HG03064 (cell line): ENCODE measurements at regions not wholly inside any gene's neighbourhood (a gene's known extent, or its start where the extent isn't known, plus 50 kb on each side); places are given as distances from the start of the nearest gene placed in this dataset.

Experiments
- ATAC-seq: cut with Tn5 transposase; IDR thresholded peaks from one replicate; pipeline ENCODE4 v1.9.1; 2021; ENCODE audit warnings: low read depth; ENCODE audit not compliant: unreplicated experiment

DNA sequence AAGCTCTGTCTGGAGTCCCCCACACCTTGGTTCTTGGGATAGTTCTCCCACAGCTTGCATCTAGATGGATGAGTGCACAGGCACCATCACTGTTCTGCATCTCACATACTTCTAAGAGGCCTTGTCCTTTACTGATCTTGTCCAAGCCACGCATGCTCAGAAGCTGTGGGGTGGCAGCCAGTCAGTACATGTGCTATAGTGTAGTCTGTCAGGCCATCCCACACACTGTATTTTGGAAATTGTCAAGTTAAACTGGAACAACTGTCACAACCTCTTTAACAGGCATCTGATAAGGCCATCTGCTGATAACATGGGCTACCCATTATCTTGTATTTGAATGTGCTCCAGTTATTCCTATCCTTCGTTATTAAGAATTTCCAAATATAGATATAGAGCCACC is 296.5 kb upstream of the AZI2 start:
- no peak for ATAC-seq

DNA sequence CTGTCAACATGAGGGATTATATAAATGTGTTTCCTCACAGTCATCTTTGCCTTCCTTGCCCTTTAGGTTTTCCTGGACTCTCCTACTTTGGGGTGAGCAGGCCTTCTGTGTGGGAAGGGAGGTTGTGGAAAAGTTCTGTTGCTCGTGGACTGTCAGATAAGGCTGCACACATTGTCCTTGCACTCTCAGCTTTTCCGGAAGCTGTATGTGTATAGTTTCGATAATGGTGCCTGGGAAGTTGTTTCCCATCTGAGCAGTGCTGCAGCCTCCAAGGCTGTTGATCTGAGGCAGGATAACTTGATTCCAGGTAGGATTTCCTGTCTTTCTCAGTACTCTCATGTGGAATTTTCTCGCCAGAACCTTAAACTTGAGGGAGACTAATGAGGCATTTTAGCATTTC is 297.8 kb upstream of the AZI2 start:
- no peak for ATAC-seq

DNA sequence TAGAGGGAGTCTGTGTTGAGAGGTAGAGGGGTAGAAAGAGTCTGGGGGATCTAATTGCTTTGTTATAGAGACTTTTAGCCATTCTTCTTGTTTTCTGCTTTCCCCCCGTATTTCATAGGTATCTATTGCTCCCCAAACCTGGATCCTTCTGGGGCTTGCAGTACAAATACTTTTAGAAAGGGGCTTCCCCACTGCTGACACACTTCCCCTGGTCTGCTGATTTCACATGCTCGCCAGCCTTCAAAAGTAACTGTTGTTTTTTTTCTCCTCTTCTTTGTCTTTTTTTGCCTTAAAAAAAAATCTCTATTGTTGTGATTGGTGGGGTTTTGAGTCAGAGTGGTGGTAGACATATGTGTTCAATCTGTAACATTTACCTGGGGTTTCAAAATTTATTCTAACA is 300.6 kb upstream of the AZI2 start:
- ATAC-seq, result no peak

DNA sequence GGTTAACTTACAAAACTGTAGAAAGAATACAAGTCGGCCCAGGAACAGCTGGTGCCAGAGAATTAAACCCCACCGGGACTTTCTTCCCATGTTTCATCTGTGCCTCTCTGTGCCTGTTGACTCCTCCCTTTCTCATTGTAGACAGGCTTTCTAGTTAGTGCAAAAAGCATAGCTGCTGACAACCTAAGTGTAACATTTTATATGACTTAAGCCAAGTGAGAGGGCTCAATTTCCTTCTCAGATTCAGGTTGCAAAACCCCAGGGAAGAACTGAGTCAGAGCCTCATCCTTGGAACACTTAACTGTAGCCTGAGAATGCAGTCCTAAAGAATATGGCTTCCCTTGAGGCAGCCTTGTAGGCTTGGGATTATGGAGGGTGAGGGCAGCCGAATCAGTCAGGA is 302.5 kb upstream of the AZI2 start:
- ATAC-seq, result no peak

DNA sequence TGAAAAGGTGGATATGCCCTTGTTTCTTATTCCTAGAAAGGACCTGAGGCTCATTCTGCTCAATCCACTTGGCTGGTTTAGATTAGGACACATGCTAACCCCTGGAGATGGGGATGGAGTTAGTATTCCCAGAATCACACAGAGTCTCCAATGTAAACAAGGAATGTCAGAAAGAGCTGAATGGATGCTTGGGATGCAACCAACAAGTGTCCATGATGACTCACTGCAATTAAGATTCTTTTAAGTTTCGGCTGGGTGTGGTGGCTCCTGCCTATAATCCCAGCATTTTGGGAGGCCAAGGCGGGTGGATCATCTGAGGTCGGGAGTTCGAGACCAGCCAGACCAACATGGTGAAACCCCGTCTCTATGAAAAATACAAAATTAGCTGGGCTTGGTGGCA is 315.5 kb upstream of the AZI2 start:
- ATAC-seq, result no peak

DNA sequence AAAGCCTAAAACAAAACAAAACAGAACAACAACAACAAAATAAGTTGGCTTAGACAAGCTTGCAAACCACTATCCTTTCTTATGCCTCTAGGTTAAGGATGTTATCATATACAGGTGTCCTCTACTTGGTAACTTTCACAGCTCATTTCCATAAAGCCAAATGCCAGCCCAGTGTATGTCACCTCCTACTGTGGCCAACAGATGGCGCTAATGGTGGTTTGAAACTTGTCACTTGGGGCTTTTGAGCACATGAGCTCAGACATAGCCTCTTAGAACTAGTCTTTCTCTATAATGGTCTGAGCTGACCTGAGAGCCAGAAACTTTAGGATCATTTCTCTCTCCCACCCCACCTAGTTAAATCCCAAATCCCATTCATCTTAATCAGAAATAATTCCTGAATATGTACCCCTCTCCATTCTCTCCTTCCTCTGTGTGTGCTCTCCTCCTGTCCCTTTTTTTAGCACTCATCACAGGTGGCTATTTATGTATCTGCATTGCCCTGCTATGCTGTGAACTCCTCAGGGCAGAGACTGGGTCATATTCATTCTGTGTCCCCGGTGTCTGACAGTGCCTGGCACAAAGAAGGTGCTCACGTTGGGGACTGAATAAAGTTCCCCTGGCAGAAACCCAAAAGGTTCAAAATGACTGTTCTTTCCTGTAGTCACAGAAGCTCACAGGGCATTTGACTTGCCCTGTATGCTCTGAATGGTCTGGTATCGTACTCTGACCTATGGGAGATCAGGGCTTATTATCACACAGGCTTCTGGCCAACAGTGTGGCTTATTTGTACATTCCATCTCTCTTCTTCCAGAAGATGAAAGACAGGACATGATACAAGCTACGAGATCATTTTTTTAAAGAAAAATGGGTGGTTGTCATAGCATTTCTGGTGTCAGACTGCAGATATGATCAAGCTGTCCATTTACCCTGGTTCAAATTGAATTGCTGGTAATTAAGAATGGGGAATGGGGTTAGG is 319.3 kb upstream of the AZI2 start:
- ATAC-seq, result peak; percentile 92

DNA sequence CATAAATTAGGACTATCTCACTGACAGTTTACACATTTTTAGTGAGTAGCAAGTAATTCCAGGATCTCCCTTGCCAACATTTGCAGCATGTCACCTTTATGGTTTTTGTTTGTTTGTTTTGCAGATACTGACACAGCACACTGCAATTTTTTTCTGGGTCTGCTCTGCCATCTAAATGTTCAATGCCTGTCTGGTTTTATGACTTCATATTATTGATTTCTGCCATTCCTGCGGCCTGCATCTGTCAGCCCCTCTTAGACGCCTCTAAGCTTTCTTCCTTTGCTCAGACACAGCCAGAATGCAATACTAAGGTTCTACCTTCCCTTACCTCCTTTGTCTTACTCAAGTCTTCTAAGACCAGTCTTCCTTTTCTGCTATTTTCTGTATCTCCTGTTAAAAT is 321.2 kb upstream of the AZI2 start:
- ATAC-seq, result no peak

DNA sequence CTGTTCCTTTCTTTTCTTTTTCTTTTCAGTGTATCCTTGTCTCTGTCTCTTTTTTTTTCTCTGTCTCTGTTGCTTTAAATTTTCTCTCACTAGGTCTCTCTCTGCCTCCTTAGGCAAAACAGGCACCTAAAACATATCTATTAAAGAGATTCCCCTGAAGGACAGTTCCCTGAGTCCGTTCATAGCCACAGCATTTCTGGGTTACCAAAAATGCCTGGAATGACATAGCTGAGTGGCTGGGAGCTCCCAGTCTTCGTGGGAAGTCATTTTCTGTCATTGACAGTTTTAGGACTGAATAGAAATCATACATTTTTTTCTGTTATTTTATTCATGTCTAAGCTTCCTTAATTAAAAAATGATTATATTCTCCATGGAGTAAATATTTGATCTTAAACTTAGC is 323.8 kb upstream of the AZI2 start:
- no peak for ATAC-seq

DNA sequence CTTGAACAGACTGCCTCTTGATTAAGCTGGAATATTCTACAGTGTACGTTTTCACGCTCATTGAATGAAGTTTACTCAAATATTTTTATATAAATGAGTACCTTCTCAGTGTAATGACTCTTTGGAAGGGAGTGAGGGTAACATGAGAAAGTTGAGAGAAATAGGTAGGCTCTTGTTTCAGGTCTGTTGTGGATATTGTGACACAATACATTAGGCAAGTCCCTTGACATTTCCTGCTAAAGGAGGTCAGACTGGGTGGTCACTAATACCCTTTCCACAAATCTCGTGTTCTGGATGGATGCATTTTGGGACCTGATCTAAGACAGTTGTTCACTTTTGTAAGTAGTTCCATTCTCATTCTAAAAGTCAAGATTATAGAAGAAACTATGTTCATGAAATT is 324.8 kb upstream of the AZI2 start:
- ATAC-seq, result no peak

DNA sequence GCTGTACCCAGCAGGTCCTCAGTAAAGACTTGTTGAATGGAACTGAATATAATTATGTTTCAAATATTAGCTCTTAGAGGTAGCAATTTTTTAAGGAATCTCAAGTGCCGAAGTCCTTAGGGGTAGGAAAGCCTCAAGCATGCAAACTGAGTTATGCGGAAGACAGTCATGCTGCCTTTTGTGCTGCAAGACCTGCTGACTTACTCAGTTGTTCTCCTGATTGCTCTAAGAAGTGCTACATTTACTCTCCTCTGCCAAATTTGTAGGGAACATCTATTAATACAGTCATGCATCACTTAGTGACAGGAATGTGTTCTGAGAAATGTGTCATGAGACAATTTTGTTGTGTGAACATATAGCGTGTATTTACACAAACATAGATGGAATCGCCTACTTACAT is 325.6 kb upstream of the AZI2 start:
- no peak for ATAC-seq

DNA sequence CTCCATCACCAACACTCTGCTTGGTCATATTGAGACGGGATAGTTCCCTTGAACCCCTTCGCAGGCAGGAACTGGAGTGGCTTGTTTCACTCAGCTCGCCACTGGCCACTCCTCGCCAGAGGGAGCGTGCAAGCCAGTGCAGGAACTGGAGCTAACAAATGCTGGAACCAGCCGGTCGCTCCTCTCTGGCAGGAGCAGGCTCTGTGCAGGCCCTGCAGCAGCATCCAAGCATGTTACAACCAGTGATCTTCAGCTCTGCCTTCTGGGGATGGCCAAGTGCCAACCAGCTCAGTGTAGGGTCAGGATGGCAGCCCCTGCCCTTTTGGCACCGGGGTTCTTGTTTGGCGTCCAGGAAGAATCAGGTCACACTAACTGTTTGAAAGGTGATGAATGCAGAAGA is 329.0 kb upstream of the AZI2 start:
- ATAC-seq, result no peak

DNA sequence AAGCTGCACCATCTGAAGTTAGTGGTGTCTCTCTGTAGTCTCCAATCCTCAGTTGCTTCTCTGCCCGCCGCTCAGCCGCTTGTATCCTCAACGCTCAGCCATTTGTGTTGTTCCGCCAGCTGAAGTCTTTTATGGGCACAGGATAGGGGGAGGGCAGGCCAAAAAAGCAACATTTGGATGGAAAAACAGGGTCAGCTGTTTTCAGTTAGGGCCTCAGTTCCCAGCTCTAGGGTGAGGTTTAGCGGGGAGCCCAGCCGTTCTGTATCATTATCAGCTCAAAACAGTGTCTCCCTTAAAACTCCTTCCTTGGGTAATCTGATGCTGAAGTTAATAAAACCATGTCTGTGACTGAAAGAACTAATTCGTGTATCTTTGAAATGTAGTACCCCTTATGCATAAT is 329.5 kb upstream of the AZI2 start:
- ATAC-seq, result no peak

DNA sequence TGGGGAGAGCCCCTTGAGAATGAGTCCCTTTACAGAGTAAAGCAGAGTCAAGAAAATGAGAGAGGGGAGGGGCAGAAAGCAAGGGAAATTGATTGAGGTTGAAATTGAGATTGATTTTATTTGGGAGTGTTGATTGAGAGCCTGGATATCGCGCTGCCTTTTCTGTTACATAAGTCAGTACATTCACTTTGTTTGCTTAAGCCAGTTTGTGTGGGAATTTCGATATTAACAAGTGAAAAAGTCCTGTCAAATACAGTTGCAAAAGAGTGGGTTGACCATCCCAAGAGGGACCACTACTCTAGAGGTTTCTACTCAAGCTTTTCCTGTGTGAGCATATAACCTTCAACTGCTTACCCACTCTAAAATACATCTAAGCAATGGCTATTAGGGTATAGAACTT is 331.4 kb upstream of the AZI2 start:
- ATAC-seq, result no peak

DNA sequence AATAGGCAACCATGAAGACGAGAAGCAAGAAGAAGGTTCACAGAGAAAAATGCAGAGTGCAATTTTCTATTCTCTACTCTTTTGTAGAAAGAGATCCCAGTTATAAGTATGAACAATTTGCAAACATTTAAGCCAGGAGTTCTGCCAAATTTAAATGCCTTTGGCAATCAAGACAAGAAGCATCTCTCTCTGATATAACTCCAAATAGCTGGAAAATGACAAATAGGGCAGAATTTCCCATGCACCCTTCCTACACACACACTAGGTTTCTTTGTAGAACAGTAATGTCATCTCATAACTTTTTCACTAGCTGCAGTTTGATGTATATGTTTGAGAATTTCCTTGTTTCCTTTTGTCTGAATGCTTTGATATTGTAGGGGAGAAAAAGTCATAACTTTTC is 333.5 kb upstream of the AZI2 start:
- ATAC-seq, result no peak

DNA sequence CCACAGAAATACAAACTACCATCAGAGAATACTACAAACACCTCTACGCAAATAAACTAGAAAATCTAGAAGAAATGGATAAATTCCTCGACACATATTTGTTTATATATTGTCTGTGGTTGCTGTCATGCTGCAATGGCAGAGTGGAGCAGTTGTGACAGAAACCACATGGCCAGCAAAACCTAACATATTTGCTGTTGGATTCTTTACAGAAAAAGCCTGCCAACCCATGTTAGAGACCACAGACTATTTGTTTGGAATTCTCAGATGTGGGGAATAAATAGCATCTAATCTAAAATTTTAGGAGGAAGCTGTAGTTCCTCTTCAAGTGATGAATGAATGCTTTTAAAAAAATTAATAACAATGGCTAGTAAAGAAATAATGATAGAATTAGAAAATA is 341.6 kb upstream of the AZI2 start:
- no peak for ATAC-seq

DNA sequence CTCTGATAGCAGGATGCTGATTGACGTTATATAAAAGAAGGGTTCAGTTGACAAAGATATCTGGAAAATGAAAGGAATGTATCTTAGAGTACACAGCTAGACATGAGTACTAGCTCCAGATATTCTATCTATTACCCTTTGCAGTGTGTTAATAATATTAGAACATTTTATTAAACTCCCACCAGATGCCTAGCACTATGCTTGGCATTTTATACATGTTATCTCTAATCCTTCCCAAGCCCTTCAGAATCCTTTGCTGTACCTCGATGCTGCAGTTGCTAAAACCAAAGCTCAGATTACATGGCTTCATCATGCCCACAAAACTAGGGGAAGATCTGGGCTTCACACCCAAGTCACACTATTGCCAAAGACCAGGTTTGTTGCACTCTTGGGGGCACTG is 350.1 kb upstream of the AZI2 start:
- no peak for ATAC-seq

DNA sequence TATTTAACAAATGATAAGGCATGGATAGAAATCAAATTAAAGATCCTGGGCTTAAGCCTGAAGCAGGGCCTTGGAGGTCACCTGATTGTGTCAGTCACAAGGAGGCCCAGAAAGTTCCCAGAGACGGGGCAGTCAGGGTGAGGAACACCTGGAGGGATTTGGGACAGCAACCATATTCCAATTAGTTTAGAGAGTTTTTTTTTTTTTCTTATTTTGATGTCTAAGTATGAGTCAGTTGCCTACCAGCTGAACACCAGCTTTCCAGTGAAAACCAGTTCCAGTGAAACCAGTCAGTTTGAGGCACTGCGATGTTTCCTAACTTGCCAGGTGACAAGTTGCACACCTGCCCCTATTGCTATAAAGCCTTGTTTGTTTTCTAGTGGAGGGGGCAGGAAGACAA is 350.7 kb upstream of the AZI2 start:
- no peak for ATAC-seq

DNA sequence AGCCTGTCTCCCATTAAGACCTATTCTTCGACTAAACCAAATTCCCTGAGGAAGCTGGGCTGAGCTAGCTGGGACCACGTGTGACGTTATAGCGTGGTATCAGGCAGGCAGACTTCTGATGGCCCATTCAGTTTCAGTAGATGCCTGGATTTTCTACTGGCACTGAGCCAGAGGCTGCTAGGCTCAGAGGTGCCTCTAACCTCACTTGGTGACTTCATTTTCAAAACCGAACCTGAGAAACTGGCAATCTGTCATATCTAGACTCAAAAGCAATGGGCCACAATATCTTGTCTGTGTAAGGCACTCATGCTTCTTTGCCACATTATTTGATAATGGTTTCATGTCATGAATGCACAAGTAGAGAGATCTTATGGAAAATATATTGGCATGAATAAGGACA is 352.1 kb upstream of the AZI2 start:
- no peak for ATAC-seq

DNA sequence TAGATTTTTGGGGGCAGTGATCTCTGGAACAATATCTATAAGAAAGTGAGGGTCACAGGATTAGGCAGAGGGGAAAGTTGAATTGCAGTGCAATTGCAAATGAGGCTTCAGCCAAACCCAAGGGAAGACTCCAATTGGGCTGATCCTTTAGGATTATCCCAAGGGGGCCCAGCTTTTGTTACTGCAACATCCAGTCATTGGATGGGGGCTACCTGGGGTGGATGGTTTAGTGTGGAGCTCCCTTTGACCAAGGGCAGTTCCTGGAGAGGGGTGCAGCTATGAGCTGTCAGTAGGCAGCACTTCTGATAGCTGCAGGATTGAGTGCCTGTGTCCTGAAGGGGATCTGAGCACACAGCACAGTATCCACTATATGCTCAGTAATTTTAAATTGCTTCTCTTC is 355.2 kb upstream of the AZI2 start:
- ATAC-seq, result no peak

DNA sequence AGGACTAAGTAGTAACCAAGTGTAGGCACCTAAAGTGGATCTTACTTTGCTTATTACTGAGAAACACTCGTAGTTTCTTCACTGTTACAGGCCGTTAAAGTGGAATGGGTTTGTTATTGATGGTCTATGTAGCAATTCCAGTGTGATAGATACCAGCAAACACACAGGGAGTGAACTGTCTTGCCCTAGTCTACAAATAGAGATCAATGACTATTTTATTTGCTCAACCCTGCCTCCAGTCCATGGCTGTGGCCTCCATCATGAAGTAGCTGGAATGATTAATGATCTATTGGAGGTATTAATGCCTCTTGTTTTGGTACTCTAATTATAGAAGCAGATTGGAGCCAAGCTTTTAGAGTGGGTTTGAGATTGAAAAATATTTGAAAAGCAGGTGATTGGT is 362.7 kb upstream of the AZI2 start:
- no peak for ATAC-seq

DNA sequence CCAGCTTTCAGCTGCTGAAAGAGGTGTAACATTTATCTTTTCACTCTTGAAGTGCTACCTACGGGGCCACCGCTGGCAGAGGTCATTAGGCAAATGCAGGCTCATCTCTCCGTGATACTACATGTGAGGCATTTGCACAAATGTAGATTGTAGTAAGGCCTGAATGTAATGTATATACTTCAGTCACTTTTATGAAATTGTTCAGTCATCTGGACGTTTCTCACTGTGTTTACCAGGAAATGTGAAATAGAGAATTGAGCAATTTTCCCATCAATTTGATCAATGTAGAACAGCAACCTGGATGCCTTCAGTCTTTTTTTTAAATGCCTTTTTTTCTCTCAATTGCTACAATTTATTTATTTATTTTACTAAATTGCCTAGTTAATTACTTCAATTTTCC is 368.3 kb upstream of the AZI2 start:
- no peak for ATAC-seq

DNA sequence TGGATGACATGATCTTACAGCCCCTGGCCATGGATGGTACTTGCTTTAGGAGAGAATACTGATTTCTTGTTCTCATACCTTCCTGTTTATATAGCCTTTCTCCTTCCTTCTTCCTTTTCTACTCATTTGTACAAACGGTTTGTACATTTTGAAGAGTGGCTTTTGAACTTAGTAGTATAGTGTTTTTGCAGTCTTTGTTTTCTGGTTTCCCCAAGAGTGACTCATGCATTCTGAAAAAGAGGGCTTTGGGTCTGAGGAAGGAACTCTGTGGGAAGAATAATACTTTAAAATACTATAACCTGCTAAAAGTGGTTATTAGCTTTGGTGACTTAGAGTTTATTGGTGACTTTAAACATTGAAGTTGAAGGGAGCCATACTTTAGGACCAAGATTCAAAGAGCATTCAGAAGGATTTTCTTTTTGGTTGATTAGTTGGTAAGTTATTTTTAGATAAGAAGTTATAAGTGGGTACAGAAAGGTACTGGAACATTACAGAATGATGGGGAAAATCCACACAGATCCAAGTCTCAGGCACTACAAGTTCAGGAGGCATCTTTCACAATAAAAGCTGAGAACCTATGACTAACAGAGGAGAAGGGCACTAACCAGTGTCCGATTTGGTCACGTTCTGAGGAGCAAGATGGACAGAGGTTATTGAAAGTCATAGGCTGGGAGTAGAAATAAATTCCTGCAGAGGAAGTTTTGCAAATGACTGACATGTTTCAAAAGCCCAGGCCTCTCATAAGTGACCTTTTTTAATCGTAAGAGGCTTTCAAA is 369.6 kb upstream of the AZI2 start:
- no peak for ATAC-seq
